Renal pelvis (tissue), 1 donor: ENCODE measurements at regions not wholly inside any gene's neighbourhood (a gene's known extent, or its start where the extent isn't known, plus 50 kb on each side); places are given as distances from the start of the nearest gene placed in this dataset.
"Not testable (repeated sequence)": the region's sequence is repeated elsewhere in the genome, so short reads cannot be mapped to it uniquely, and the experiment has no call there.

Source experiments
- DNase-seq: peaks from one replicate; pipeline ENCODE4 v3.0.0-alpha.2; 2013

- DNase-seq, result no peak
Observed at GRCh38 chr11:80338231-80338630, 897.4 kb upstream of the TENM4 start.

DNA sequence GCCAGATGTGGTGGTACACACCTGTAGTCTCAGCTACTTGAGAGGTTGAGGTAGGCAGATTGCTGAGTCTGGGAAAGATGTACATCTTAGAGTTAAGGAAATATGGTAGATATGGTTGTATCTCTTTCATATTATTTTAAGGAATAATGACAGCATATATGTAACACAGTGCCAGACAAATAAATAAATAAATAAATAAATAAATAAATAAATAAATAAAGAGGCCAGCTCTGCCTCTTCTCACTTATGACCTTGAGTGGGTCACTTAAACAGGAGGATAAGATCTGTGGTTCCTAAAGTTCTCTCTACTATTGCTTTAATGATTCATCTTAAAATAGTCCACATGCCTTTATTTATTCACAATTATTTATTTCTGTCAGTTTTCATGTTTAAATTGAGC is 890.9 kb upstream of the TENM4 start:
- DNase-seq, result no peak

- DNase-seq, result no peak
Observed at GRCh38 chr11:80330264-80330663, 889.4 kb upstream of the TENM4 start.

GRCh38 chr11:80328774-80329173 is 887.9 kb upstream of the TENM4 start:
- DNase-seq, result no peak

DNA sequence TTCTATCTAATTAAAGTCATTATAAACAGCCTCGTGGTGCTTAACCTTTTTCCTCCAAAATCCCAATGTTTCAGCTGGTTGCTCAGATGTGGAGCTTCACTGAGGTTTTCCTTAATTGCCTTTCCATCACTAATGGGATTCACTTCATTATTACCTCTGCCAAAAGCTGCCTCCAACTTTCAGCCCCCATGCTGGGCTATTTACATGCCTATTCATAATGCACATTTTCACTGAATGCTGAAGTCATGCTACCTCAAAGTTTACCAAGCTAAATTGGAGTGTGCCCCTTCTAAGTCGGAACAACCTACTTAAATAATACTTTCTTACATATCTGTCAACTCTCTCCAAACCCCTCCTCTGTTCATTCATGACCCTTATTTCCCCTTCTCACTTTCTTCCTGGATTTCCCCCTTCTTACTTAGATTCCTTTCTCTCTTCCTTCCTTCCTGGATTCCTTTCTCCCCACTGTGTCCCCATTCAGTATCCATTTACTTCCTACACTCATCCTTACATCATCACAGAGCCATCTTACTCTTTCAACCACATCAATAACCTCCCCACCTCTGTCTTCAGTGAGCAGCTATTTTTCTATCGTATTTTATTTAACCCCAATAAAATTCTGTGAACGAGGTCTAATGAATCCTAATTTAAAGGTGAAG is 887.3 kb upstream of the TENM4 start:
- no peak for DNase-seq

DNA sequence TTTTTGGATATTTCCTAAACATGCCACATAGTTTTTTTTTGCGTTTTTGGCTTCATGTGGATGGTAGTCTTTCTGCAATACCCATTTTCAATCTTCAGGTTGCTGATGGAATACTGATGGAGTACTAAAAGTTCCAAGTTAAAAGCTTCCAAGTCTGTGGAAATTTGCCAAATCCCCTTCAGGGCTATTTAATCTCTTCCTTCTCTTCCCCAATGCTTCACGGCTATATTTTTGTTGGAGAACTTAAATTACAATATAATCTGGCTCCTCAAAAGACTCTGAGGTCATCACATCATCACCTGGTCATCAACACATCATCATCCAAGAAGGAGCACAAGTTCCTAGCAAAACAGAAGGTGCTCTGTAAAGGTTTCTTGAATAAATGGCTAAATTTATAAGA is 881.0 kb upstream of the TENM4 start:
- no peak for DNase-seq

- no peak for DNase-seq
Observed at GRCh38 chr11:80320765-80321164, 879.9 kb upstream of the TENM4 start.

- DNase-seq, result no peak
Observed at GRCh38 chr11:80320226-80320625, 879.4 kb upstream of the TENM4 start.

DNA sequence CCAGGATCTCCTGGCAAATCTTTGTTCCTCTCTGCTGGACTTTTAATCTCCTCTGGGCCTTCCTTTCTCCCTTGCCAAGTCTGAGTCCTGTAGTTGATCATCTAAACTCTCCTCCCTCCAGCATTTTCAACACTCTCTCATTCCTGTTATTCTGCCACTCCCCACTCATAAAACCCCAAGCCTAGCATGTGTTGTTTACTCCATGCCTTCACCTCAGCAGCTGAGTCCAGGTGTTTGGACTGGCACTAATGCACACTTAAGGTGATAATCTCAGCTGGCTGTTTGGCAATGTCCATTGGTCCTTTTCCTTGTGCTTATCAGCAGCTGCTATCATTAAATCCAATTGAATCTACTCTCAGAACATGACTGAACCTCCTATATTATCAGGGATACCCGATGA is 876.8 kb upstream of the TENM4 start:
- DNase-seq, result no peak

- DNase-seq, result no peak
Observed at GRCh38 chr11:80315200-80315599, 874.4 kb upstream of the TENM4 start.

DNA sequence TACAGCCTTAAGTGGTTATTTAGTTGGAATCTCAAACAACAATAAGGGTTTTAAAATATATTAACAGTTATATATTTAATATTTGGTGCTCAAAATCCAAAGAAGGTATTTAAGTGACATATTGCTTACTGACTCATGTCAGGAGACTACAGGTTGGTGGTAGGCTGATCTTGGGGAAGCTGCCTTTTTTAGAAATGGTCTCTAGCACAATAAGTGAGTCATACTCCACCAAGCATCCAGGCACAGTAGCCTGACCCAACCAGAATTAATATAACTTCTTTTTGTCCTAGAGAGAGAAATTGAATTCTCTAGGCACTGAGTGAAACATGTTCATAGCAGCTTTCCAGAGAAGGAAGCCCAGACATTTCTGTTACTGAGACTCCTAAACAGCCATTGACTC is 868.5 kb upstream of the TENM4 start:
- DNase-seq, result no peak

DNA sequence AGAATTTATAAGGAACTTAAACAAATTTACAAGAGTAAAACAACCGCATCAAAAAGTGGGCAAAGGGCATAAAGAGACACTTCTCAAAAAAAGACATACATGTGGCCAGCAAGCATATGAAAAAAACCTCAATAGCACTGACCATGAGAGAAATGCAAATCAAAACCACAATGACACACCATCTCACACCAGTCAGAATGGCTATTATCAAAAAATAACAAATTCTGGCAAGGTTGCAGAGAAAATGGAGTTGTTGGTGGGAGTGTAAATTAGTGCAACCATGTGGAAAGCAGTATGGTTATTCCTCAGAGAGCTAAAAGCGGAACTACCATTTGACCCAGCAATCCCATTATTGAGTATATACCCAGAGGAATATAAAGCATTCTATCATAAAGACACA is 866.8 kb upstream of the TENM4 start:
- DNase-seq, result no peak

DNA sequence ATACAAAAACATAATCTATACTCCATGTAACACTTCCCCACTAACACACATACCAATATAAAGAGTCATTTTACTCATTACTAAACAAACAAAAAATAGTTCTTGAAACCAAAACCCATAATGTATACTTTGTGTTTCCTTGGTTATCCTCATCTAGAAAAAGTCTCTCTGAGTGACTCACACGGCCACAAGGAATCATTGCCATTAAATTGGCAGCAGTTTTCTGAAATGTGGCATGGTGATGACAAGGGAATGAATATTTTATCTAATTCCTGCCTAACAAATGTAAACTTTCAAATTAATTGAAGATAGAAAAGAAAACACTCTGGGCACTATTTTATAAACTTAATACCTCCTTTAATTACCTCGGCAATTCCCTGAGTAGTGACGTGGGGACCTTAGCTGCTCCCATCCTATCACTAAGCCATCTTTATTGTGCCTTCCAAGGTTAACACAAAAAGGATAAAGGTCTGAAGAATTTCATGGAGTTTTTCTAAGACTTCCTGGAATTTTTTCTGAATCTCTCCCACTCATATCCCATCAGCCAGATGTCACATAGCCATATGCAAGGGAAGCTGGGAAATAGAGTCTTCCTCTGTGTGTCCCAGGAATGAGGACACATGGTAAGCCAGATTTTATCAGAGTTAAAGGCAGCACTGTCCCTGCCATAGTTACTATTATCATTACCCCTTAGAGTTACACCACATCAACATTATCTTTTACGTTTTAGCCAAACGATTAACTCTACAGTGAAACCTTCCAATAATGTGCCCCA is 857.2 kb upstream of the TENM4 start:
- DNase-seq, result no peak

- DNase-seq, result no peak
Observed at GRCh38 chr11:80293293-80293692, 852.5 kb upstream of the TENM4 start.

- DNase-seq, result no peak
Observed at GRCh38 chr11:80284946-80285785, 844.3 kb upstream of the TENM4 start.

GRCh38 chr11:80282643-80283042 is 841.8 kb upstream of the TENM4 start:
- no peak for DNase-seq

GRCh38 chr11:80281194-80281593 is 840.4 kb upstream of the TENM4 start:
- no peak for DNase-seq

GRCh38 chr11:80280737-80281136 is 839.9 kb upstream of the TENM4 start:
- no peak for DNase-seq

GRCh38 chr11:80261776-80262175 is 820.9 kb upstream of the TENM4 start:
- no peak for DNase-seq

- not testable (repeated sequence) for DNase-seq
Observed at GRCh38 chr11:80257319-80258015, 816.6 kb upstream of the TENM4 start.

GRCh38 chr11:80255021-80255420 is 814.2 kb upstream of the TENM4 start:
- no peak for DNase-seq

DNA sequence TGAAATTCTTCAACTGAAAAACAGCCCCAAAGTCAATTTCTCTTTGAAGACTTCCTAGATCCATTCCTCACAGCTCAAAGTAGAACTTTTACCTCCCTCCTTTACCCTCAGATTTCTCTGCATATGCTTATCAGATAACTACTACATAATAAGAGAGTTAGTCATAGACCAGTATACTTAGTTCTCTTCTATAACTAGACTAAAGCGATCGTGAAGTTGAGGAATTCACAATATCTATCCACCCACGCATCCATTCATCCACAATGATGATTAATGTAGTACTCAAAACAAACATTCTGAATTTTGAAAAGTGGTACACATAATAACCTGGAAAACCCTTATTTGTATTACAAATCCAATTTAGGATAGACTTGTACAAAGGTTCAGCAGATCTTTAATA is 800.9 kb upstream of the TENM4 start:
- DNase-seq, result no peak
